Neural cell (in vitro differentiated cells): ENCODE measurements at regions not wholly inside any gene's neighbourhood (a gene's known extent, or its start where the extent isn't known, plus 50 kb on each side); places are given as distances from the start of the nearest gene placed in this dataset.

Experiments used
- H2AFZ ChIP-seq: fragments of 200-600, 300-800 bp; sonication (generic), shearing (Covaris generic); 2 replicates; pipeline ENCODE4 v1.6.0; 2014; ENCODE audit warnings: low read depth, mild to moderate bottlenecking, antibody characterized with exemption, low read length, moderate library complexity
- H3F3A ChIP-seq: fragments of 200-600 bp; shearing (Covaris generic); 2 replicates; pipeline ENCODE4 v1.6.1; 2016; ENCODE audit warnings: mild to moderate bottlenecking, moderate library complexity, mixed read lengths, antibody characterized with exemption, low read length; ENCODE audit not compliant: insufficient read depth, poor library complexity, severe bottlenecking
- H3K27ac ChIP-seq: fragments of 200-600, 300-800 bp; sonication (generic), shearing (Covaris generic); 2 replicates; pipeline ENCODE4 v1.5.1; 2014; ENCODE audit warnings: mild to moderate bottlenecking, low read length, moderate library complexity
- H3K27me3 ChIP-seq: fragments of 300-800, 200-600 bp; sonication (generic), shearing (Covaris generic); 2 replicates; pipeline ENCODE4 v1.6.0; 2014; ENCODE audit warnings: mild to moderate bottlenecking, low read depth, low read length, moderate library complexity; ENCODE audit not compliant: insufficient read depth
- H3K36me3 ChIP-seq: fragments of 300-800, 200-600 bp; sonication (generic), shearing (Covaris generic); 2 replicates; pipeline ENCODE4 v1.5.1; 2014; ENCODE audit warnings: mild to moderate bottlenecking, antibody characterized with exemption, low read length, moderate library complexity; ENCODE audit not compliant: insufficient read depth
- H3K4me2 ChIP-seq: fragments of 300-800, 200-600 bp; sonication (generic), shearing (Covaris generic); 2 replicates; pipeline ENCODE4 v1.6.0; 2014; ENCODE audit warnings: mild to moderate bottlenecking, low read length
- H3K4me3 ChIP-seq: fragments of 300-800, 200-600 bp; sonication (generic), shearing (Covaris generic); 2 replicates; pipeline ENCODE4 v1.5.1; 2014; ENCODE audit warnings: mild to moderate bottlenecking, low read length, moderate library complexity
- H3K79me2 ChIP-seq: fragments of 200-600 bp; shearing (Covaris generic); replicated peaks from 2 replicates; pipeline ENCODE4 v1.6.0; 2014; ENCODE audit warnings: mild to moderate bottlenecking, low read length, moderate library complexity; ENCODE audit not compliant: insufficient read depth
- H3K9ac ChIP-seq: fragments of 300-800, 200-600 bp; sonication (generic), shearing (Covaris generic); 2 replicates; pipeline ENCODE4 v1.6.1; 2016; ENCODE audit warnings: mild to moderate bottlenecking, low read length, mixed read lengths
- H3K9me2 ChIP-seq: fragments of 200-600 bp; shearing (Covaris generic); 2 replicates; pipeline ENCODE4 v1.6.1; 2016; ENCODE audit warnings: mild to moderate bottlenecking, low read length, mixed read lengths; ENCODE audit not compliant: insufficient read depth
- H3K9me3 ChIP-seq: fragments of 200-600, 300-800 bp; sonication (generic), shearing (Covaris generic); 2 replicates; pipeline ENCODE4 v1.6.1; 2016; ENCODE audit warnings: mild to moderate bottlenecking, mixed run types, low read length, moderate library complexity, mixed read lengths
- H4K20me1 ChIP-seq: fragments of 200-600 bp; shearing (Covaris generic); 2 replicates; pipeline ENCODE4 v1.6.1; 2016; ENCODE audit warnings: mild to moderate bottlenecking, mixed run types; ENCODE audit not compliant: insufficient read depth
- EP300 ChIP-seq: fragments of 450-650 bp; conservative IDR thresholded peaks from 2 replicates; pipeline ENCODE4 v1.6.1; 2014; ENCODE audit warnings: antibody characterized with exemption, mild to moderate bottlenecking, moderate library complexity; ENCODE audit not compliant: poor library complexity, severe bottlenecking
- EZH2 ChIP-seq: fragments of 200-600, 300-800 bp; shearing (Covaris generic), sonication (generic); IDR thresholded peaks from 2 replicates; pipeline ENCODE4 v1.6.1; 2014; ENCODE audit warnings: antibody characterized with exemption, low read length, borderline replicate concordance, mild to moderate bottlenecking; ENCODE audit not compliant: insufficient read depth, poor library complexity, severe bottlenecking
- MXI1 ChIP-seq: fragments of 450-650 bp; conservative IDR thresholded peaks from 2 replicates; pipeline ENCODE4 v1.6.1; 2014; ENCODE audit warnings: antibody characterized with exemption, mild to moderate bottlenecking; ENCODE audit not compliant: poor library complexity, severe bottlenecking
- POLR2AphosphoS5 ChIP-seq: IDR thresholded peaks from 2 replicates; pipeline ENCODE4 v1.6.1; 2012
- RAD21 ChIP-seq: fragments of 450-650 bp; conservative IDR thresholded peaks from 2 replicates; pipeline ENCODE4 v1.6.1; 2014; ENCODE audit warnings: antibody characterized with exemption, mild to moderate bottlenecking, moderate library complexity
- SMC3 ChIP-seq: fragments of 450-650 bp; conservative IDR thresholded peaks from 2 replicates; pipeline ENCODE4 v1.6.1; 2014; ENCODE audit warnings: antibody characterized with exemption, mild to moderate bottlenecking, moderate library complexity; ENCODE audit not compliant: poor library complexity
- TAF1 ChIP-seq: IDR thresholded peaks from 2 replicates; pipeline ENCODE4 v1.6.1; 2012; ENCODE audit warnings: low read depth
- TF ChIP-seq, protein P1 (sequence below): IDR thresholded peaks from 2 replicates; pipeline ENCODE4 v1.6.1; 2012; ENCODE audit warnings: borderline replicate concordance
- TF ChIP-seq, protein P2 (sequence below): fragments of 450-650 bp; IDR thresholded peaks from 2 replicates; pipeline ENCODE4 v1.5.1; 2014; ENCODE audit warnings: antibody characterized with exemption, mild to moderate bottlenecking, moderate library complexity; ENCODE audit not compliant: poor library complexity, severe bottlenecking

DNA sequence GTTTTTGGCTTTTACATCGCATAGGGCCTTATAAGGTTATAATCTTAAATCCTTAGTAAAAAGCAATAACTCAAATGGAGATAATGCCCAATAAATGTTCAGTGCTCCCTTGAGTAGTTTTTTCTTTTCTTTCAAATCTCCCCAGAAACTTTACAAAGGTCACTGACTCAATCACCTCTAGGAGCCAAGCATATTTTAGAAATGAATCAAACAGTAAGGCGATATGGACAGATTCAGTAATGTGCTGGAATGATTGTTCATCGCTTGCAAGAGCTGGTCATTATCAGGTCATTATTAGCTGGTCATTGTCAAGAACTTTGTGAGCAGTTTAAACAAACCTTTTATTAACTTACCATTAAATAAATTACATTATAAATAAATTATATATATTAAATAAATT, 130.4 kb upstream of the SLIT3 start:
- Histone ChIP-seq H3K9me2 (no peaks in the 10 kb centered on the region), H3K79me2 (no peaks in the 10 kb centered on the region), H3K27me3 (no peaks in the 10 kb centered on the region), H3F3A (no peaks in the 10 kb centered on the region), H3K36me3 (no peaks in the 10 kb centered on the region), H3K27ac (no peak overlapping the region), H2AFZ (no peak overlapping the region), H3K9me3 (no peaks in the 10 kb centered on the region), H3K4me3 (no peak overlapping the region), H4K20me1 (no peaks in the 10 kb centered on the region), H3K4me2 (no peak overlapping the region), H3K9ac (no peak overlapping the region)
- no peak for TF ChIP-seq SMC3

DNA sequence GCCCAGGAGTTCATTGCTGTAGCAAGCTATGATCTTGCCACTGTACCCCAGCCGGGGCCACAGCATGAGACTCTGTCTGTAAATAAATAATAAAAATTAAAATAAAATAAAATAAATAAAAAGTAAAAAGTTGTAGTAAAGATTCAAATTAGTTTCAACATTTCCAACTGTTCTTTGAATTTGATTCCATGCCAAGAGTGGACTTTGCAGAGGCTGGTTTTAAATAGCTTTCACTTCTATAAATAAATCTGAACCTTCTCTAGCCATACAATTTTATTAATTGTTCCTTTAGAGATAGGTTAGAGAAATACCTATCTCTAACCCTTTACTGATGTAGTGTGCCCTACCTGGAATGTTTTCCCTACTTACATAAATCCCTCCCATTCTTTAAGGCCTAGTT, 129.7 kb upstream of the SLIT3 start:
- no peaks in the 10 kb centered on the region for H3F3A ChIP-seq
- H3K9me3 ChIP-seq: no peaks in the 10 kb centered on the region
- no peak for TF ChIP-seq MXI1
- no peak for TF ChIP-seq TAF1
- no peak for TF ChIP-seq EP300
- TF ChIP-seq EZH2: no peak
- TF ChIP-seq, protein P1, sequence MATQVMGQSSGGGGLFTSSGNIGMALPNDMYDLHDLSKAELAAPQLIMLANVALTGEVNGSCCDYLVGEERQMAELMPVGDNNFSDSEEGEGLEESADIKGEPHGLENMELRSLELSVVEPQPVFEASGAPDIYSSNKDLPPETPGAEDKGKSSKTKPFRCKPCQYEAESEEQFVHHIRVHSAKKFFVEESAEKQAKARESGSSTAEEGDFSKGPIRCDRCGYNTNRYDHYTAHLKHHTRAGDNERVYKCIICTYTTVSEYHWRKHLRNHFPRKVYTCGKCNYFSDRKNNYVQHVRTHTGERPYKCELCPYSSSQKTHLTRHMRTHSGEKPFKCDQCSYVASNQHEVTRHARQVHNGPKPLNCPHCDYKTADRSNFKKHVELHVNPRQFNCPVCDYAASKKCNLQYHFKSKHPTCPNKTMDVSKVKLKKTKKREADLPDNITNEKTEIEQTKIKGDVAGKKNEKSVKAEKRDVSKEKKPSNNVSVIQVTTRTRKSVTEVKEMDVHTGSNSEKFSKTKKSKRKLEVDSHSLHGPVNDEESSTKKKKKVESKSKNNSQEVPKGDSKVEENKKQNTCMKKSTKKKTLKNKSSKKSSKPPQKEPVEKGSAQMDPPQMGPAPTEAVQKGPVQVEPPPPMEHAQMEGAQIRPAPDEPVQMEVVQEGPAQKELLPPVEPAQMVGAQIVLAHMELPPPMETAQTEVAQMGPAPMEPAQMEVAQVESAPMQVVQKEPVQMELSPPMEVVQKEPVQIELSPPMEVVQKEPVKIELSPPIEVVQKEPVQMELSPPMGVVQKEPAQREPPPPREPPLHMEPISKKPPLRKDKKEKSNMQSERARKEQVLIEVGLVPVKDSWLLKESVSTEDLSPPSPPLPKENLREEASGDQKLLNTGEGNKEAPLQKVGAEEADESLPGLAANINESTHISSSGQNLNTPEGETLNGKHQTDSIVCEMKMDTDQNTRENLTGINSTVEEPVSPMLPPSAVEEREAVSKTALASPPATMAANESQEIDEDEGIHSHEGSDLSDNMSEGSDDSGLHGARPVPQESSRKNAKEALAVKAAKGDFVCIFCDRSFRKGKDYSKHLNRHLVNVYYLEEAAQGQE: no peak
- no peak for TF ChIP-seq SMC3
- no peak for TF ChIP-seq POLR2AphosphoS5
- TF ChIP-seq RAD21: no peak
- TF ChIP-seq, protein P2, sequence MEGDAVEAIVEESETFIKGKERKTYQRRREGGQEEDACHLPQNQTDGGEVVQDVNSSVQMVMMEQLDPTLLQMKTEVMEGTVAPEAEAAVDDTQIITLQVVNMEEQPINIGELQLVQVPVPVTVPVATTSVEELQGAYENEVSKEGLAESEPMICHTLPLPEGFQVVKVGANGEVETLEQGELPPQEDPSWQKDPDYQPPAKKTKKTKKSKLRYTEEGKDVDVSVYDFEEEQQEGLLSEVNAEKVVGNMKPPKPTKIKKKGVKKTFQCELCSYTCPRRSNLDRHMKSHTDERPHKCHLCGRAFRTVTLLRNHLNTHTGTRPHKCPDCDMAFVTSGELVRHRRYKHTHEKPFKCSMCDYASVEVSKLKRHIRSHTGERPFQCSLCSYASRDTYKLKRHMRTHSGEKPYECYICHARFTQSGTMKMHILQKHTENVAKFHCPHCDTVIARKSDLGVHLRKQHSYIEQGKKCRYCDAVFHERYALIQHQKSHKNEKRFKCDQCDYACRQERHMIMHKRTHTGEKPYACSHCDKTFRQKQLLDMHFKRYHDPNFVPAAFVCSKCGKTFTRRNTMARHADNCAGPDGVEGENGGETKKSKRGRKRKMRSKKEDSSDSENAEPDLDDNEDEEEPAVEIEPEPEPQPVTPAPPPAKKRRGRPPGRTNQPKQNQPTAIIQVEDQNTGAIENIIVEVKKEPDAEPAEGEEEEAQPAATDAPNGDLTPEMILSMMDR: no peak
- no peak overlapping the region for H2AFZ ChIP-seq
- H3K27ac ChIP-seq: no peak overlapping the region
- no peaks in the 10 kb centered on the region for H3K36me3 ChIP-seq
- no peak overlapping the region for H3K9ac ChIP-seq
- no peak overlapping the region for H3K4me3 ChIP-seq
- no peaks in the 10 kb centered on the region for H3K27me3 ChIP-seq
- no peaks in the 10 kb centered on the region for H4K20me1 ChIP-seq
- no peaks in the 10 kb centered on the region for H3K79me2 ChIP-seq
- no peaks in the 10 kb centered on the region for H3K9me2 ChIP-seq
- no peak overlapping the region for H3K4me2 ChIP-seq

DNA sequence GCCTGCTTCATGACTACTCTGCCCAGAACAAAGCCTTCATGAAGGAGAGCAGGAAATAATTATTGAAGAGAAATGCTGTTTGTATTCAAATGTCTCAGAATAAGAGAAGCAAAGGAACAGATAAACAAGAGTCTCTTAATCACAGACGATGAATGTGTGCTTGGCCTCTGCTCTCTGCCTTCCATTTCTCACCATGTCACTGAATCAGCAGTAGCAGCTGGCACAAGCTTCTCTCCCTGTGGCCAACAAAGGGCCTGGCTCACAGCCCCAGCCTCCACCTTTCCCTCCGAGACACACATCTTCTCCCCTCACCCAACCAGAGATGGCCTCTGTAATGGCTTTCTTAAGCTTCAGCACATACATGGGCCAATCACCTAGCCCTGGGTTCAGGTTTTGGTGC, 128.1 kb upstream of the SLIT3 start:
- no peak for TF ChIP-seq EZH2
- H3K27me3 ChIP-seq: no peaks in the 10 kb centered on the region
- H3K27ac ChIP-seq: no peak overlapping the region
- no peak overlapping the region for H2AFZ ChIP-seq
- no peaks in the 10 kb centered on the region for H4K20me1 ChIP-seq
- no peaks in the 10 kb centered on the region for H3K36me3 ChIP-seq
- no peaks in the 10 kb centered on the region for H3K9me2 ChIP-seq
- H3K9me3 ChIP-seq: no peaks in the 10 kb centered on the region
- H3K79me2 ChIP-seq: no peaks in the 10 kb centered on the region
- no peaks in the 10 kb centered on the region for H3F3A ChIP-seq
- no peak overlapping the region for H3K4me3 ChIP-seq
- H3K9ac ChIP-seq: no peak overlapping the region
- no peak overlapping the region for H3K4me2 ChIP-seq
